ENCODE measurements at regions not wholly inside any gene's neighbourhood (a gene's known extent, or its start where the extent isn't known, plus 50 kb on each side); places are given as distances from the start of the nearest gene placed in this dataset.
"Not testable (repeated sequence)": the region's sequence is repeated elsewhere in the genome, so short reads cannot be mapped to it uniquely, and the experiment has no call there.

DNA sequence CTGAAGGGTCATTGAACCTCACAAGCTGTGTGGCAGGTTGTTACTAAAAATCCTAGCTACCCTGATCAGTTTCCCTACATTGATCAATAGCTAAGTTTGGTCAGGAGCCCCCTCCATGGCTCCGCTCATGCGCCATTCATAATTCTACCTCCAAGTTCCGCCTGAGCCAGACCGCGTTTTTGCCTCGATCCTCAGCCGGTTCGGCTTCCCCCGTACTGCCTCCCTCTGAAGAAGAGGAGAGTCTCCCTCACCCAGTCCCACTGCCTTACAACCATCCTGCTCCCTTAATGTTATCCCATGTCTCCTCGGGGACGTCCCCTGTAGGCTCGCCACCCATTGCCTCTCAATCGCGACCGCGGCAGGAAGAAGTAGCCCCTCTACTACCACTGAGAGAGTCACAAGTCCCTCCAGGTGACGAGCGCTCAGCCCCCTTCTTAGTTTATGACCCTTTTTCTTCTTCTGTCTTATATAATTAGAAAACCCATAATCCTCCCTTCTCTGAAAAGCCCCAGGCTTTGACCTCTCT is 158.2 kb downstream of the DEFB131A start:
- FAIRE-seq (no peak), DNase-seq (ENCODE audit: low read depth) (no peak)
- H3K4me3 ChIP-seq (ENCODE audit: low read depth, low read length), result no peak overlapping the region
- no peaks in the 10 kb centered on the region for H3K27me3 ChIP-seq (ENCODE audit: control insufficient read depth, insufficient read depth, low read length)
- H3K36me3 ChIP-seq (ENCODE audit: control insufficient read depth, insufficient read depth, low read length), result no peaks in the 10 kb centered on the region
- TF ChIP-seq, protein P1, sequence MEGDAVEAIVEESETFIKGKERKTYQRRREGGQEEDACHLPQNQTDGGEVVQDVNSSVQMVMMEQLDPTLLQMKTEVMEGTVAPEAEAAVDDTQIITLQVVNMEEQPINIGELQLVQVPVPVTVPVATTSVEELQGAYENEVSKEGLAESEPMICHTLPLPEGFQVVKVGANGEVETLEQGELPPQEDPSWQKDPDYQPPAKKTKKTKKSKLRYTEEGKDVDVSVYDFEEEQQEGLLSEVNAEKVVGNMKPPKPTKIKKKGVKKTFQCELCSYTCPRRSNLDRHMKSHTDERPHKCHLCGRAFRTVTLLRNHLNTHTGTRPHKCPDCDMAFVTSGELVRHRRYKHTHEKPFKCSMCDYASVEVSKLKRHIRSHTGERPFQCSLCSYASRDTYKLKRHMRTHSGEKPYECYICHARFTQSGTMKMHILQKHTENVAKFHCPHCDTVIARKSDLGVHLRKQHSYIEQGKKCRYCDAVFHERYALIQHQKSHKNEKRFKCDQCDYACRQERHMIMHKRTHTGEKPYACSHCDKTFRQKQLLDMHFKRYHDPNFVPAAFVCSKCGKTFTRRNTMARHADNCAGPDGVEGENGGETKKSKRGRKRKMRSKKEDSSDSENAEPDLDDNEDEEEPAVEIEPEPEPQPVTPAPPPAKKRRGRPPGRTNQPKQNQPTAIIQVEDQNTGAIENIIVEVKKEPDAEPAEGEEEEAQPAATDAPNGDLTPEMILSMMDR (IDR thresholded peaks at IDR 0.05; ENCODE audit: insufficient read depth, low read length, severe bottlenecking), result no peak

DNA sequence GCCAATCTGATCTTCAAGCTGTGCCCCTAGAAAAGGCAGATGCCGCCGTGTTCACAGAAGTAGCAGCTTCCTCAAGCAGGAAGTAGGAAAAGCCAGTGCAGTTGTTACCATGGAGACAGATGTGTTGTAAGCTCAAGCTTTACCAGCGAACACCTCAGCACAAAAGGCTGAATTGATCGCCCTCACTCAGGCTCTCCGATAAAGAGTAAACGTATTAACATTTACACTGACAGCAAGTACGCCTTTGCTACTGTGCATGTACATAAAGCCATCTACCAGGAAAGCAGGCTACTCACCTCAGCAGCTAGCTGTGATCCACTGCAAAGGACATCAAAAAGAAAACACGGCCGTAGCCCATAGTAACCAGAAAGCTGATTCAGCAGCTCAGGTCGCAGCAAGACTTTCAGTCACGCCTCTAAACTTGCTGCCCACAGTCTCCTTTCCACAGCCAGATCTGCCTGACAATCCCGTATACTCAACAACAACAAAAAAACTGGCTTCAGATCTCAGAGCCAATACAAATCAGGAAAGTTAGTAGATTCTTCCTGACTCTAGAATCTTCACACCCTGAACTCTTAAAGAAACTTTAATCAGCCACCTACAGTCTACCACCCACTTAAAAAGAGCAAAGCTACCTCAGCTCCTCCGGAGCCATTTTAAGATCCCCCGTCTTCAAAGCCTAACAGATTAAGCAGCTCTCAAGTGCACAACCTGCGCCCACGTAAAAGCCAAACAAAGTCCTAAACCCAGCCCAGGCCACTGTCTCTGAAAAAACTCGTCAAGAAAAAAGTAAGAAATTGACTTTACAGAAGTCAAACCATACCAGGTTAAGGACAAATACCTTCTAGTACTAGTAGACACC is 160.0 kb downstream of the DEFB131A start:
- FAIRE-seq, result not testable (repeated sequence)

DNA sequence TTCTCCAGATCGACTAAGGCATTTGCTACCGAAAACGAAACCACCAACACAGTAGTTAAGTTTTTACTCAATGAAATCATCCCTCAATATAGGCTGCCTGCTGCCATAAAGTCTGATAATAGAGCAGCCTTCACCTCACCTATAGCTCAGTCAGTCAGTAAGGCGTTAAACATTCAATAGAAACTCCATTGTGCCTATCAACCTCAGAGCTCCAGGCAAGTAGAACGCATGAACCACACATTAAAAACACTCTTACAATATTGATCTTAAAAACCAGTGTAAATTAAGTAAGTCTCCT is 160.6 kb downstream of the DEFB131A start:
- not testable (repeated sequence) for H3K36me3 ChIP-seq (ENCODE audit: control insufficient read depth, insufficient read depth, low read length); H3K4me3 ChIP-seq (ENCODE audit: low read depth, low read length); FAIRE-seq; H3K27me3 ChIP-seq (ENCODE audit: control insufficient read depth, insufficient read depth, low read length)
- peak; percentile 1 for DNase-seq (ENCODE audit: low read depth)

More for the DNA sequence above, 160.0 kb downstream of the DEFB131A start:
- H3K4me3 ChIP-seq (ENCODE audit: low read depth, low read length); H3K27me3 ChIP-seq (ENCODE audit: control insufficient read depth, insufficient read depth, low read length); H3K36me3 ChIP-seq (ENCODE audit: control insufficient read depth, insufficient read depth, low read length): not testable (repeated sequence)
- peak; percentile 75 for DNase-seq (ENCODE audit: low read depth)

DNA sequence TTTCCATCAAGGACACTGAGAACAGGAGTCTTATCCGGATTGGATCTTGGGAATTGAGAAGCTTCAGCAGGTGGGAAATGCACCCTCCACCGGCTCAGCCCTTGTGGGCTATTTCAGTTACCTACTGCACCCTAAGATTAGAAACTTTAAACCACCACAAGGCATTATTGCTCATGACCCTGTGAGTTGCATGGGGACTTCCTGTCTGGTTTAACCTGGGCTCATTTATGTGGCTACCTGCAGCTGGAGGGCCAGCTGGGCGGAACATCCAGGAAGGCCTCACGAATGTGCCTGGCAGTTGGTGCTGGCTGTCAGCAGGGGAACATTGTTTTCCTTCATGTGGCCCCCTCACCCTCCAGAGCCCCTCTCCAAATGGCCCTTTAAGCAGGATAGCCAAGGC is 164.1 kb downstream of the DEFB131A start:
- FAIRE-seq (no peak), DNase-seq (ENCODE audit: low read depth) (no peak)
- H3K4me3 ChIP-seq (ENCODE audit: low read depth, low read length), result no peak overlapping the region
- no peaks in the 10 kb centered on the region for H3K36me3 ChIP-seq (ENCODE audit: control insufficient read depth, insufficient read depth, low read length)
- TF ChIP-seq, protein P1 (IDR thresholded peaks at IDR 0.05; ENCODE audit: insufficient read depth, low read length, severe bottlenecking), result no peak
- no peaks in the 10 kb centered on the region for H3K27me3 ChIP-seq (ENCODE audit: control insufficient read depth, insufficient read depth, low read length)

DNA sequence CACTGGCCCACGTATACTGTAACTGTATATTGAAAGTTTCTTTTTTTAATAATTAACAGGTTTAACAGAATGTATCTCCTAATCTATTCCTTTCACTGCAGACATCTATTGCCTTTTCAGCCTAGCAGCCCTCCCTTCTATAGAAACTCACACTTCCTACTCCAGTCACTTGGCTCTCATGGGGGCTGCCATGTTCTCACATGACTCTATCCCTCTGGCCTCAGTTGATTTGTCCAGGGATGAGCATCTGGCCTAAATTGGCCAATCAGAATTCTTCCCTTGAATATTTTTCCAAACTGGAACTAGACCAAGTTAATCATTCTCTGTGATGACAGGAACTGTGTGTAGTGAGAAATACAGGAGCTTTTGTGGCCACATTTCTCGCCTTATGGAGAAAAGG is 166.1 kb downstream of the DEFB131A start:
- H3K36me3 ChIP-seq (ENCODE audit: control insufficient read depth, insufficient read depth, low read length); H3K4me3 ChIP-seq (ENCODE audit: low read depth, low read length); DNase-seq (ENCODE audit: low read depth); FAIRE-seq; H3K27me3 ChIP-seq (ENCODE audit: control insufficient read depth, insufficient read depth, low read length): not testable (repeated sequence)

DNA sequence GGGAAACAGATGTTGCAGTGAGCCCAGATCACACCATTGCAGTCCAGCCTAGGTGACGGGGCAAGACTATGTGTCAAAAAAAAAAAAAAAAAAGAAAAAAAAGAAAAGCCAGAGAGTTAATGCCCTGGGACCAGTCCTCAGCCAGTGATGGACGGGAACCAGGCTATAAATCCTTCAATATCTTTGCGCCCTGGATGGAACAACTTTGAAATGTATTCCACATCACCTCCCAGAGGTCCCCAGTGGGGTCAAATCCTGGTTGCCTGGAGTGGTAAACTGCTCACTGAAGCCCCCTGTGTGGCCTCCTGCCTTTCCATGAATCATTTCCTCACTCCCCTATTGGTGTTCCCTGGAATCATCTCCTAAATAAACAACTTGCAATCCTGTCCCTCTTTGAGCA is 166.9 kb downstream of the DEFB131A start:
- DNase-seq (ENCODE audit: low read depth) (no peak), FAIRE-seq (no peak)
- H3K27me3 ChIP-seq (ENCODE audit: control insufficient read depth, insufficient read depth, low read length), result no peaks in the 10 kb centered on the region

DNA sequence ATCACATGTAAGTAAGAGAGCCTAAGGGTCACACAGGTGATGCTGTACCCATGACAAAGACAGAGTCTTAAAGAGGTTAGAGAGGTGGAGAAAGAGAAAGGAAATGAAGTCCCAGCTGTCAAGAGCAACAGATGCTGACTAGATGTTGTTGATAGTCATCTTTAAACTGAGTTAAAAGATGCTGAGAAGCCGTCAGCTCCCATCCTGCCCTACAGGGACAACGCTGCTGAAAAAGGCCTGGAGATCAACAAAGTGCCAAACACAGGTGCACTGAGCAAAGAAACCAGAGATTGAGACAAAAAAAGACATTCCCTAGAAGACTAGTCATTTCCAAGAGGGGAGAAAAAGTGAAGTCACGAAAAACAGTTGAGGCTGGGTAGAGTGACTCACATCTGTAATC is 145.0 kb upstream of the DRD5 start:
- not testable (repeated sequence) for H3K36me3 ChIP-seq (ENCODE audit: control insufficient read depth, insufficient read depth, low read length); FAIRE-seq; H3K4me3 ChIP-seq (ENCODE audit: low read depth, low read length); H3K27me3 ChIP-seq (ENCODE audit: control insufficient read depth, insufficient read depth, low read length); DNase-seq (ENCODE audit: low read depth)

More for the DNA sequence above, 166.9 kb downstream of the DEFB131A start:
- Histone ChIP-seq H3K4me3 (ENCODE audit: low read depth, low read length) (no peak overlapping the region), H3K36me3 (ENCODE audit: control insufficient read depth, insufficient read depth, low read length) (no peaks in the 10 kb centered on the region)
- TF ChIP-seq, protein P1 (IDR thresholded peaks at IDR 0.05; ENCODE audit: insufficient read depth, low read length, severe bottlenecking), result no peak

DNA sequence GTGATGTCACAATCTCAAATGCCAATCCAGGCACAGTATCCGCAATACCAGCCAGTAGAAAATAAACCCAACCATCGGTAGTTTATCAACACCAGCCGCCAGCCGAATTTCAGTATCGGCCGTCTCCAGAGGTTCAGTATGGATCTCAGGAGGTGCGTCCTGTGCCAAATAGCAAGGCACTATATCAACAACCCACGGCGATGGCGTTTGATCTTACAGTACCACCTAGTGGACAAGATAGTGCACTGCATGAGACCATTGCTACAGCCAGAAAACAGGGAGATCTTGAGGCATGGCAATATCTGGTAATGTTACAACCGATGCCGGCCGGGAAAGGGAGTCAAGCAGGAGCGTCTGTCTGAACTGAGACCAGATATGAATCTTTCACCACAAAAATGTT is 121.8 kb upstream of the DRD5 start:
- H3K36me3 ChIP-seq (ENCODE audit: control insufficient read depth, insufficient read depth, low read length); H3K4me3 ChIP-seq (ENCODE audit: low read depth, low read length); H3K27me3 ChIP-seq (ENCODE audit: control insufficient read depth, insufficient read depth, low read length); FAIRE-seq: not testable (repeated sequence)
- peak; percentile 0 for DNase-seq (ENCODE audit: low read depth)
- TF ChIP-seq, protein P1 (IDR thresholded peaks at IDR 0.05; ENCODE audit: insufficient read depth, low read length, severe bottlenecking), result peak; percentile 41

DNA sequence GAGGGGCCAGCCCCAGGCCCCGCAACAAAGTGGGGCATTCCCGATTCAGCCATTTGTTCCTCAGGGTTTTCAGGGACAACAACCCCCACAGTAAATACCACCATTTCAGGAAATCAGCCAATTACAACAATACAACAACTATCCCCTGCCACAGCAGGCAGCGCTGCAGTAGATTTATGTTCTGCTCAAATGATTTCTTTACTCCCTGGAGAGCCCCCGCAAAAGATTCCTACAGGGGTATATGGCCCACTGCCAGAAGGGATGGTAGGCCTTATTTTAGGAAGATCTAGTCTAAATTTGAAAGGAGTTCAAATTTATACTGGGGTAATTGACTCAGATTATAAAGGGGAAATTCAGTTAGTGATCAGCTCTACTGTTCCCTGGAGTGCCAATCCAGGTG is 120.5 kb upstream of the DRD5 start:
- H3K27me3 ChIP-seq (ENCODE audit: control insufficient read depth, insufficient read depth, low read length); H3K36me3 ChIP-seq (ENCODE audit: control insufficient read depth, insufficient read depth, low read length); DNase-seq (ENCODE audit: low read depth); H3K4me3 ChIP-seq (ENCODE audit: low read depth, low read length); FAIRE-seq: not testable (repeated sequence)

DNA sequence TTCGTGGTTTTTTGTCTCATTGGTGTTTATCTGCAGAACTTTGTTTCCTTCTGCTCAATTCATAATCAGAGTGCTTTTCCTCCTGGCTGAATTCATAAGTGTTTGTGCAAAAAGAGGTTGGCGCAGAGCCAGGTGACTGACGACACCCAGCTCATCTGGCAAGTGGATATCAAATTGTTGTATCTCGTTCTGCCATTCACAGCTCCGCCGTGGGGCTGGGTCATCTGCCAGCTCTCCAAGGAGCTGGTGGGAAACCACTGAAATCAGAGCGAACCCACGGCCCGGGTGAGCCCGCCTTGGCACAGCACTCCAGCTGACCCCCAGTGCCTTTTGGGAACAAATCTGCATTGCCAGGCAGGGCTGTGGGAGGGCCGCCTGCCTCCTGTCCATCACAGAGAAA is 110.7 kb upstream of the DRD5 start:
- not testable (repeated sequence) for FAIRE-seq; DNase-seq (ENCODE audit: low read depth); H3K36me3 ChIP-seq (ENCODE audit: control insufficient read depth, insufficient read depth, low read length); H3K27me3 ChIP-seq (ENCODE audit: control insufficient read depth, insufficient read depth, low read length); H3K4me3 ChIP-seq (ENCODE audit: low read depth, low read length)
